Right atrium auricular region (tissue), 2 donors: ENCODE measurements at regions not wholly inside any gene's neighbourhood (a gene's known extent, or its start where the extent isn't known, plus 50 kb on each side); places are given as distances from the start of the nearest gene placed in this dataset.

Experiments
- DNase-seq: peaks from one replicate; pipeline ENCODE4 v3.0.0-alpha.2; 2019; ENCODE audit warnings: low spot score
- H3K27ac ChIP-seq, 2 donors: fragments of 200-600 bp; sonication (generic); 1 replicate in 1 of 2; 2 replicates in 1 of 2; pipeline ENCODE4 v1.5.1; 2016 to 2019
- H3K27me3 ChIP-seq, 2 donors: fragments of 200-600 bp; sonication (generic); one replicate each; pipeline versions ENCODE4 v1.5.1 to v1.6.0; 2017 to 2019
- H3K36me3 ChIP-seq: fragments of 200-600 bp; sonication (generic); one replicate; pipeline ENCODE4 v1.5.1; 2016
- H3K4me1 ChIP-seq, 2 donors: fragments of 200-600 bp; sonication (generic); one replicate each; pipeline versions ENCODE4 v1.5.1 to v1.6.0; 2017 to 2019
- H3K4me3 ChIP-seq, 2 donors: fragments of 200-600 bp; sonication (generic); 1 replicate in 1 of 2; 2 replicates in 1 of 2; pipeline ENCODE4 v1.5.1; 2017 to 2019; ENCODE audit warnings: mild to moderate bottlenecking in 1 of 2, moderate library complexity in 1 of 2
- H3K9me3 ChIP-seq, 2 donors: fragments of 200-600 bp; sonication (generic); one replicate each; pipeline ENCODE4 v1.5.1; 2019
- TF ChIP-seq, protein P1 (sequence below), 2 donors: fragments of 200-600 bp; sonication (generic); IDR thresholded peaks; one replicate each; pipeline ENCODE4 v1.5.1; 2019; ENCODE audit warnings: antibody characterized with exemption in 2 of 2

DNA sequence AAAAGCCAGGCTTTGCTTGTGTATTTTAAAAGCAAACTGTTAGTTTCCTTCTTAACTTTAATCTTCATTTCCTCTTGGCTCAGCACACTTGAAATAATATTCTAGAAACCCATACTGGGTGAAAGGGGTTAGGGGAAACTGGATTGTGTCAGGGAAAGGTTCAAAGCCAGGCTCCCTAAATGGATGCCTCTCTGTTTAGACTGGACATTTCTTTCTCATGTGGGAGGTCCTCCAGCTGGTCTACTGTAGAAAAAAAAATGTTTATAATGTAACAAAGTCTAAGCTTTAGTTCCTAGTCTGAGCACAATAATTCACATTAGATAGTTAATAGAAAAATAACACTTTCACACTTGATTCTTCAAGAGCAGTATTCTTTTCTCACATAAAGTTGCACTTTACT is 89.0 kb upstream of the AKIRIN2 start:
- no peaks in the 10 kb centered on the region for H3K36me3 ChIP-seq
- no peak for DNase-seq
- no peaks in the 10 kb centered on the region for H3K27me3 ChIP-seq
- no peak overlapping the region for H3K4me3 ChIP-seq
- H3K4me1 ChIP-seq: peaks cover 0 to 8% of the 10 kb centered on the region in 2 donors
- TF ChIP-seq, protein P1, sequence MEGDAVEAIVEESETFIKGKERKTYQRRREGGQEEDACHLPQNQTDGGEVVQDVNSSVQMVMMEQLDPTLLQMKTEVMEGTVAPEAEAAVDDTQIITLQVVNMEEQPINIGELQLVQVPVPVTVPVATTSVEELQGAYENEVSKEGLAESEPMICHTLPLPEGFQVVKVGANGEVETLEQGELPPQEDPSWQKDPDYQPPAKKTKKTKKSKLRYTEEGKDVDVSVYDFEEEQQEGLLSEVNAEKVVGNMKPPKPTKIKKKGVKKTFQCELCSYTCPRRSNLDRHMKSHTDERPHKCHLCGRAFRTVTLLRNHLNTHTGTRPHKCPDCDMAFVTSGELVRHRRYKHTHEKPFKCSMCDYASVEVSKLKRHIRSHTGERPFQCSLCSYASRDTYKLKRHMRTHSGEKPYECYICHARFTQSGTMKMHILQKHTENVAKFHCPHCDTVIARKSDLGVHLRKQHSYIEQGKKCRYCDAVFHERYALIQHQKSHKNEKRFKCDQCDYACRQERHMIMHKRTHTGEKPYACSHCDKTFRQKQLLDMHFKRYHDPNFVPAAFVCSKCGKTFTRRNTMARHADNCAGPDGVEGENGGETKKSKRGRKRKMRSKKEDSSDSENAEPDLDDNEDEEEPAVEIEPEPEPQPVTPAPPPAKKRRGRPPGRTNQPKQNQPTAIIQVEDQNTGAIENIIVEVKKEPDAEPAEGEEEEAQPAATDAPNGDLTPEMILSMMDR (IDR thresholded peaks at IDR 0.05): no peak
- H3K27ac ChIP-seq: no peak overlapping the region
- H3K9me3 ChIP-seq: no peaks in the 10 kb centered on the region

DNA sequence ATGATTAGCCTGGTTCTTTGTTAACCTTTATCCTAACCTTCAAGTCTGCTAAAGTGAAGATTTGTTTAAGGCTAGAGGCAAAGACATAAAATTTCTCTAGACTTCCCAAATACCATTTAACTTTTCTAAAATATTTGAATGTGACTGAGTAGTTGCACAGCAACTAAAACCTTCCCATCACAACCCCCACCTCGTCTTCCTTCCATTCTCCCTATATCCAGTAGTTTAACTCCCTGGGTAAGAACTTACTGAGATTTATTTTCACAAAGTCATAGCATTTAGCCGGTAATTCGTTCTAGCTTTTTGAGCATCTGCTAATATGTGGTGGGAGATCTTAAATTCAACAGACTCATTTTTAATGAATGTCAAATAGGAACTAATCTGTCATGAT is 87.9 kb upstream of the AKIRIN2 start:
- Histone ChIP-seq H3K9me3 (no peaks in the 10 kb centered on the region), H3K27me3 (no peaks in the 10 kb centered on the region), H3K4me1 (peaks cover 0 to 8% of the 10 kb centered on the region in 2 donors), H3K4me3 (no peak overlapping the region), H3K27ac (no peak overlapping the region), H3K36me3 (no peaks in the 10 kb centered on the region)
- DNase-seq: no peak
- TF ChIP-seq, protein P1 (IDR thresholded peaks at IDR 0.05): no peak

DNA sequence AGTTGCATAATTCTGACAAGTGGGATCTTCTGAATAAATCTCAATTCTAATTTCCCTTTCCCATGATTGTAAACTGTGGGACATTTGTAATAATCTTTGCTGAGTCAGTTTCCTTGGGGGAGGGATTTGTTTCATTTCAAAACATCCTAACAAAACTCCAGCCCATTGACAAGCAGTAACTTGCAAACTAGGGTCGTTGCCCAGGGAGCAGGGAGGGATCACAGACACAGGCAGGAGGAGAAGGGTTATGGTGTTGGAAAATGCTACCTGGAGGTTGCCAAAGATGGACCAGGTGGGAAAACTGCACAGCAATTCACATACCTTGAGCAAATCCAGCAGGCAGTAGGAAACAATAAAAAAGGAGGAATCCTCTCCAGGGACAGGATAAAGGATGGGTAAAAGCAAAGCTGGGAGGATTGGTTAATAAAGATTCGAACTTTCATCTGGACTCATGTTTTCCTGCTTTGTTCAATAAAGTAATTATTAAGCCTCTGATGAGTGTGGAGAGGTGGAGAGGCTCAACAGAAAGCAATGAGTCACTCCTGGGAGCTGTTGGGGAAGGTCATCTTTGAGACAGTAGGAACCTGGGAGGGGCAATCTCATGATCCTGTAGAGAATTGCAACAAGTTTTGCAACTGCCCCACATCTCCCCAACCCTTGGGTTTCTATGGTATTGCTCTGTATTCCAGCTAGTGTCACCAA is 87.3 kb upstream of the AKIRIN2 start:
- Histone ChIP-seq H3K27me3 (no peaks in the 10 kb centered on the region), H3K4me3 (no peak overlapping the region), H3K27ac (no peak overlapping the region), H3K4me1 (peaks cover 0 to 8% of the 10 kb centered on the region in 2 donors), H3K9me3 (no peaks in the 10 kb centered on the region), H3K36me3 (no peaks in the 10 kb centered on the region)
- no peak for DNase-seq
- TF ChIP-seq, protein P1 (IDR thresholded peaks at IDR 0.05): no peak

DNA sequence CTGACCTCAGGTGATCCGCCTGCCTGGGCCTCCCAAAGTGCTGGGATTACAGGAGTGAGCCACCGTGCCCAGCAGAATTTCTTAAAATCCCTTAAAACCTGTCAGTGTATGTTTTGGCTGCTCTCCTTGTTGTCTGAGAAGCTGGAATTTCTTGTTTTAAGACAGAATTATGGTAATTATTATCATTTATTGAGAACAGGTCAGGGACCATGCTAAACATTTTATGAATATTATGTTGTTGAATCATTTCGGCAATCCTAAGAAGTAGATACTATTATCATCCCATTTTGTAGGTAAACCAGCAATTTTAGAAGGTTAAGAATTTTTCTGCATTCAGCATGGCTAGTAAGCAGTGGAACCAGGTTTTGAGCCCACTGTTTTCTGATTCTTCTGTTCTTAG is 86.1 kb upstream of the AKIRIN2 start:
- TF ChIP-seq, protein P1 (IDR thresholded peaks at IDR 0.05): no peak
- H3K27ac ChIP-seq: no peak overlapping the region
- H3K27me3 ChIP-seq: no peaks in the 10 kb centered on the region
- no peak for DNase-seq
- no peaks in the 10 kb centered on the region for H3K9me3 ChIP-seq
- no peaks in the 10 kb centered on the region for H3K36me3 ChIP-seq
- peaks cover 0 to 8% of the 10 kb centered on the region in 2 donors for H3K4me1 ChIP-seq
- no peak overlapping the region for H3K4me3 ChIP-seq

DNA sequence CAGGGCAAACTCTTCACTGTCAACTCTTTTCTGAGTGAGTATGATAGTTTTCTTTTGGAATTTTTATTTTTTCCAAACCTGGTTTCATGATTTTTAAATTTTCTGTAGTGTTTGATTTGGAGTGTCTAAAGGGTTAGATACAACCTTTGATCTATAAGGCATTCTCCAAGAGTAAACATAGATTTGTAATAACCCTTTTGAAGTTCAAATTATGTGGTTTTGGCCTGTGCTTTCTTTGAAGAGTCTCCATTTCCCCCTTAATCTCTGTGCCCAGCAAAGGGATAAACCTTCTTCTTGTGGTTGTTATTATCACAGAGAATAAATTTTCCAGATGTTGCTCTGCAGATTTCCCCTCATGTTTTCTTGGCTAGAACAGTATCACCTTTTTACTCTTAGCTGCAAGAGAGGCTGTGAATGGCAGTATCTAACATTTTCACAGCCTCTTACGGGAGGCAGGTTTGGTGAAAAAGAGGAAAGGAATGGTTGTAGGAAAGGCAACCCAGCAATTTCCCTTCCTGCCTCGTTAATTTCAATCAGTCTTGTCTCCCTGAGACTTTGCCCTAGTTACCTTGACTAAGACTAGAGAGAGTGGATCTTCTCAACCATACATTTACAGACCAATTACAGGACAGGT is 83.3 kb upstream of the AKIRIN2 start:
- TF ChIP-seq, protein P1 (IDR thresholded peaks at IDR 0.05): no peak
- Histone ChIP-seq H3K4me3 (no peak overlapping the region), H3K4me1 (peaks cover 0 to 8% of the 10 kb centered on the region in 2 donors), H3K27ac (no peak overlapping the region), H3K36me3 (no peaks in the 10 kb centered on the region), H3K9me3 (no peaks in the 10 kb centered on the region), H3K27me3 (no peaks in the 10 kb centered on the region)
- DNase-seq: no peak
